Loucy (cell line): ENCODE measurements at regions not wholly inside any gene's neighbourhood (a gene's known extent, or its start where the extent isn't known, plus 50 kb on each side); places are given as distances from the start of the nearest gene placed in this dataset.

Experiments used
- H2AFZ ChIP-seq: fragments of 200-600 bp; sonication (generic); 2 replicates; pipeline ENCODE4 v1.6.0; 2016; ENCODE audit warnings: antibody characterized with exemption, mild to moderate bottlenecking, low read length, moderate library complexity
- H3F3A ChIP-seq: fragments of 200-600 bp; 2 replicates; pipeline ENCODE4 v1.6.0; 2016; ENCODE audit warnings: antibody characterized with exemption, low read depth, mild to moderate bottlenecking
- H3K27me3 ChIP-seq: fragments of 200-600 bp; sonication (generic); 2 replicates; pipeline ENCODE4 v1.6.1; 2014; ENCODE audit warnings: low read length, mild to moderate bottlenecking; ENCODE audit not compliant: insufficient read depth, poor library complexity, severe bottlenecking
- H3K36me3 ChIP-seq: fragments of 200-600 bp; sonication (generic); 2 replicates; pipeline ENCODE4 v1.6.1; 2016; ENCODE audit warnings: low read length; ENCODE audit not compliant: insufficient read depth
- H3K4me1 ChIP-seq: fragments of 200-600 bp; sonication (generic); 2 replicates; pipeline ENCODE4 v1.5.1; 2014; ENCODE audit warnings: low read length, mild to moderate bottlenecking; ENCODE audit not compliant: insufficient read depth, poor library complexity, severe bottlenecking
- H3K4me2 ChIP-seq: fragments of 200-600 bp; sonication (generic); 2 replicates; pipeline ENCODE4 v1.6.0; 2014; ENCODE audit warnings: antibody characterized with exemption, low read length, low read depth, mild to moderate bottlenecking; ENCODE audit not compliant: poor library complexity, severe bottlenecking
- H3K4me3 ChIP-seq: fragments of 200-600 bp; sonication (generic); 2 replicates; pipeline ENCODE4 v1.5.1; 2014; ENCODE audit warnings: low read length, mild to moderate bottlenecking, mixed read lengths; ENCODE audit not compliant: poor library complexity, severe bottlenecking
- H3K79me2 ChIP-seq: fragments of 200-600 bp; sonication (generic); 2 replicates; pipeline ENCODE4 v1.6.1; 2014; ENCODE audit warnings: low read length; ENCODE audit not compliant: insufficient read depth
- H3K9ac ChIP-seq: fragments of 200-600 bp; sonication (generic); 2 replicates; pipeline ENCODE4 v1.6.0; 2014; ENCODE audit warnings: mild to moderate bottlenecking, low read depth, low read length, moderate library complexity; ENCODE audit not compliant: poor library complexity, severe bottlenecking
- H3K9me2 ChIP-seq: fragments of 200-600 bp; sonication (generic); replicated peaks from 2 replicates; pipeline ENCODE4 v1.6.1; 2016; ENCODE audit warnings: low read depth, low read length, mixed read lengths
- H3K9me3 ChIP-seq: fragments of 200-600 bp; sonication (generic); 2 replicates; pipeline ENCODE4 v1.6.1; 2014; ENCODE audit warnings: mild to moderate bottlenecking, antibody characterized with exemption, low read length, low read depth; ENCODE audit not compliant: insufficient read depth
- H4K20me1 ChIP-seq: fragments of 200-600 bp; sonication (generic); 2 replicates; pipeline ENCODE4 v1.6.0; 2014; ENCODE audit warnings: antibody characterized with exemption, low read length, mild to moderate bottlenecking; ENCODE audit not compliant: insufficient read depth, poor library complexity, severe bottlenecking
- EZH2phosphoT487 ChIP-seq: fragments of 200-600 bp; IDR thresholded peaks from 2 replicates; pipeline ENCODE4 v1.6.1; 2018; ENCODE audit warnings: antibody characterized with exemption, mild to moderate bottlenecking, moderate library complexity, borderline replicate concordance
- TF ChIP-seq, protein P1 (sequence below): fragments of 200-600 bp; sonication (generic); conservative IDR thresholded peaks from 2 replicates; pipeline ENCODE4 v1.5.1; 2014; ENCODE audit warnings: mild to moderate bottlenecking, antibody characterized with exemption, low read length

DNA sequence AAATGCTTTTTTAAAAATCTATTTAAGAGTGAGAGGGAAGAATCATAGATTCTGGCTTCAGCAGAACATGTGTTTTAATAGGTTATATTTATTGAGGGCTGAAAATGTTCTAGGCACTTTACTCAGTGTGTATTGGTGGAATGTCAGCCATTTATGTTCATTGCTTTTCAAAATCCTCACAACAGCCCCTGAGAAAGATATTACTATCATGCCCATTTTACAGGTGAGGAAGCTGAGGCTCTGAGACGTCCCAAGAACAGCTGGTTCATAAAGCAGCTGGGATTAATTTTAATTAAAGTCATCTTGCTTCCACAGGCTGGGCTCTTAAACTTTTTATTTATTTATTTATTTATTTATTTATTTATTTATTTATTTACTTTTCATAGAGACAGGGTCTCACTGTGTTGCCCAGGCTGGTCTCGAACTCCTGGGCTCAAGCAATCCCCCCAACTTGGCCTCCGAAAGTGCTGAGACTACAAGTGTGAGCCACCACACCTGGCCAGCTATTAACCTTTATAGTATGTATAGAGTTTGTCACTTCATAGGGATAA lies 364.6 kb downstream of the SHQ1 start:
- H3K4me2 ChIP-seq, result peak overlapping the region; percentile 72
- peak overlapping the region; percentile 45 for H3K9ac ChIP-seq
- H4K20me1 ChIP-seq, result no peaks in the 10 kb centered on the region
- no peaks in the 10 kb centered on the region for H3K9me3 ChIP-seq
- no peak for TF ChIP-seq EZH2phosphoT487
- TF ChIP-seq, protein P1, sequence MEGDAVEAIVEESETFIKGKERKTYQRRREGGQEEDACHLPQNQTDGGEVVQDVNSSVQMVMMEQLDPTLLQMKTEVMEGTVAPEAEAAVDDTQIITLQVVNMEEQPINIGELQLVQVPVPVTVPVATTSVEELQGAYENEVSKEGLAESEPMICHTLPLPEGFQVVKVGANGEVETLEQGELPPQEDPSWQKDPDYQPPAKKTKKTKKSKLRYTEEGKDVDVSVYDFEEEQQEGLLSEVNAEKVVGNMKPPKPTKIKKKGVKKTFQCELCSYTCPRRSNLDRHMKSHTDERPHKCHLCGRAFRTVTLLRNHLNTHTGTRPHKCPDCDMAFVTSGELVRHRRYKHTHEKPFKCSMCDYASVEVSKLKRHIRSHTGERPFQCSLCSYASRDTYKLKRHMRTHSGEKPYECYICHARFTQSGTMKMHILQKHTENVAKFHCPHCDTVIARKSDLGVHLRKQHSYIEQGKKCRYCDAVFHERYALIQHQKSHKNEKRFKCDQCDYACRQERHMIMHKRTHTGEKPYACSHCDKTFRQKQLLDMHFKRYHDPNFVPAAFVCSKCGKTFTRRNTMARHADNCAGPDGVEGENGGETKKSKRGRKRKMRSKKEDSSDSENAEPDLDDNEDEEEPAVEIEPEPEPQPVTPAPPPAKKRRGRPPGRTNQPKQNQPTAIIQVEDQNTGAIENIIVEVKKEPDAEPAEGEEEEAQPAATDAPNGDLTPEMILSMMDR, result no peak
- peaks cover 34% of the 10 kb centered on the region for H3K4me1 ChIP-seq
- H3K27me3 ChIP-seq, result no peaks in the 10 kb centered on the region
- no peaks in the 10 kb centered on the region for H3F3A ChIP-seq
- H2AFZ ChIP-seq, result no peak overlapping the region
- H3K9me2 ChIP-seq, result no peaks in the 10 kb centered on the region
- H3K36me3 ChIP-seq, result no peaks in the 10 kb centered on the region
- H3K4me3 ChIP-seq, result peak overlapping the region; percentile 67
- no peaks in the 10 kb centered on the region for H3K79me2 ChIP-seq

DNA sequence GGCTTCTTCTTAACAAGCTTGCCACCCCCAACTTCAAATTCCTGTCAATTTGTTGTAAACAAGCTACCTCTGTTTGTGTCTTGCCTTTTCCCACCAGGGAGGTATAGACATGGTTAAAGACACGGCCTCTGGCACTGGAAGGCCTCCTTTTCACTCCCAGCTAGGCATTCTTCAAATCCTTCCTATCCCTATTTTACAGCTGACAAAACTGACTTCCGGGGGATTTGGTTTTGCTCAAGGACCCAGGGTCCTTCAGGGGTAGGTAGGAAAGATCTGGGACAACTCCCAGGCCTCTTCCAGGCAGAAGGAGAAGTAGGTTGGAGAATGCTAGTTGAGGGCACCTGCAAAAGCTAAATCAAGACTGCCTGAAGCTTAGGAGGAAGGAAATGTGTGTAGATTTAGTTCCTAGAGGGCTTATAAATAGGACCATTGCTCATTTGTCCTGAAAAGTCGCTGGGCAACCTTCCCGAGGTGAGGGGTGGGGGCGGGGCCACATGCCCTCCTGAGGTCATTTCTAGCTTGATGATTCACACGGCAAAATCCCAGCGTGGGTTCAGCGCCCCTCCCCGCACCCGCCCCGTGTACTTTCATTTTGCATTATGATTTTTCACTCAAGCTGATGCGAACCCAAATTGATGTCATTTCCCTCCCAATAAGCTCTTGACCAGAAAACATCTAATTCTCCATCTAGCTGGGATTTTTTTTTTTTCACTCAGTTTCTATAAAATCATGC lies 365.5 kb downstream of the SHQ1 start:
- H2AFZ ChIP-seq, result peak overlapping the region; percentile 71
- H3K36me3 ChIP-seq, result no peaks in the 10 kb centered on the region
- no peaks in the 10 kb centered on the region for H3K9me2 ChIP-seq
- H3K27me3 ChIP-seq, result no peaks in the 10 kb centered on the region
- TF ChIP-seq EZH2phosphoT487, result no peak
- TF ChIP-seq, protein P1, result no peak
- peaks cover 29% of the 10 kb centered on the region for H3K4me1 ChIP-seq
- peak overlapping the region; percentile 45 for H3K9ac ChIP-seq
- no peaks in the 10 kb centered on the region for H3K79me2 ChIP-seq
- H4K20me1 ChIP-seq, result no peaks in the 10 kb centered on the region
- H3K4me3 ChIP-seq, result peak overlapping the region; percentile 67
- H3F3A ChIP-seq, result no peaks in the 10 kb centered on the region
- H3K9me3 ChIP-seq, result no peaks in the 10 kb centered on the region
- peak overlapping the region; percentile 72 for H3K4me2 ChIP-seq

DNA sequence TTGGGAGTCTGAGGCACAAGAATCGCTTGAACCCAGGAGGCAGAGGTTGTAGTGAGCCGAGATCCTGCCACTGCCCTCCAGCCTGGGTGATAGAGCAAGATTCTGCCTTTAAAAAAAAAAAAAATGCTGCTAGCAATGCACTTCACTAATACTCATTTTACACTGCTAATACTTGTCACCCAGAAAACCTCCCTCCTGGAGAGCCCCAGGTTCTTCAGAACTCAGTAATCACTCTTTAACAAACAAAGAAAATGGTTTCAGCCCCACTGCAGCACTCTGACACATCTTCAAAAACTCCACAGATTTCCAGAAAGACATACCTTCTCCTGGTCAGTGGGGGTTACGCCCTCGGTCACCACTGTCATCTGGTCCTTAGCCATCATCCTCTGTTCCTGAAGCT lies 366.7 kb downstream of the SHQ1 start:
- no peak overlapping the region for H3K4me2 ChIP-seq
- no peaks in the 10 kb centered on the region for H3K79me2 ChIP-seq
- no peaks in the 10 kb centered on the region for H3K27me3 ChIP-seq
- TF ChIP-seq EZH2phosphoT487, result no peak
- TF ChIP-seq, protein P1, result no peak
- no peaks in the 10 kb centered on the region for H3K36me3 ChIP-seq
- H2AFZ ChIP-seq, result no peak overlapping the region
- H3K9me2 ChIP-seq, result no peaks in the 10 kb centered on the region
- H3F3A ChIP-seq, result no peaks in the 10 kb centered on the region
- no peaks in the 10 kb centered on the region for H4K20me1 ChIP-seq
- H3K9ac ChIP-seq, result no peak overlapping the region
- H3K4me1 ChIP-seq, result peaks cover 18% of the 10 kb centered on the region
- H3K9me3 ChIP-seq, result no peaks in the 10 kb centered on the region
- no peak overlapping the region for H3K4me3 ChIP-seq
